Stimulated activated CD4-positive, alpha-beta T cell treated with anti-CD3 and anti-CD28 coated beads, Interleukin-12 subunit alpha, Interleukin-12 subunit beta, amount 100 ng/mL, for 4 hours (primary cell): ENCODE measurements at regions not wholly inside any gene's neighbourhood (a gene's known extent, or its start where the extent isn't known, plus 50 kb on each side); places are given as distances from the start of the nearest gene placed in this dataset.

Experiments used
- DNase-seq: peaks from one replicate; pipeline ENCODE4 v3.0.0-alpha.2; 2020

- DNase-seq = no peak
Measured at GRCh38 chr20:37596890-37597536, 69.3 kb upstream of the BLCAP start.

DNA sequence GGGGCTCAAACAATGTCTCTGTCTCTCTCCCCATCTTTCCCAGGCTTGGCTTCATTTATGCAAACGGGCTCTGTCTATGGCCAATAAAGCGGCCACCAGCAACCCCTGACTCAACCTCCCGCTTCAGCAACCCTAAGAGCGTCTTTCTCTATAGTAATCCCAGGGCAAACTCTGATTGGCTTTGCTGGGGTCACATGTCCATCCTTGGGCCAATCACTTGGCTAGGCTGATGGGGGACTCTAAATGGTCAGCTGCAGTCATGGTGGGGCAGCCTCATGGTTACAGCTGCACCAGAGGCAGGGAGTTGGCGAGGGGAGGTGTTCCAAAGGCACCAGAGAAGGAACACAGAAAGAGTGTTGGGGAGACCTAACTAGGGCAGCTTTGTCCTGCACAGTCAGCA is 68.5 kb upstream of the BLCAP start:
- no peak for DNase-seq

- DNase-seq = no peak
Measured at GRCh38 chr20:37593710-37594109, 66.0 kb upstream of the BLCAP start.

DNA sequence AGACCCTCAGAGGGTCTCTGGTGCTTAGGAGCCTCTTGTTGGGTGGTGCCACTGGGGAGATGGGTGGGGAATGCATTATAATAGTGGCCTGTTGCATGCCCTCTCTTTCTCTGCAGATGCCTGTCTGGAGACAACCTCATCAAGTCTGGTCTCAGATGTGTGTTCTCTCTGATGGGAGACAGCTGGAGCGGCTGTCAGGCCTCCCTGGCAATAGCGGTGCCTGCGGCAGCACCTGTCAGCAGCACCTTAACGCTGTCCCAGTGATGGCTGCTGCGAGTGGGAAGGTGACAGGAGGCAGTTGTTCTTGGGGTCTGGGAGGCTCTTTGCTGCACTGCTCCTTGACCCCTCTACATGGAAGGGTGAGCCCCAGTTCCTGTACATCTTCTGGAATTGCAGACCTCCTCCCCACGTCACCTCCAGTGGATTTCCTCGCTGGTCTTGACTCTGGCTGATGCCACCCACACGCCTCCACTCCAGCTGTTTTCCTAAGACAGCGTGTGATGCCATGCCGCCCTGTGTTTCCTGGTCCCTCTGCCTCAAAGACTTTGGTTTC is 63.3 kb upstream of the BLCAP start:
- no peak for DNase-seq

DNA sequence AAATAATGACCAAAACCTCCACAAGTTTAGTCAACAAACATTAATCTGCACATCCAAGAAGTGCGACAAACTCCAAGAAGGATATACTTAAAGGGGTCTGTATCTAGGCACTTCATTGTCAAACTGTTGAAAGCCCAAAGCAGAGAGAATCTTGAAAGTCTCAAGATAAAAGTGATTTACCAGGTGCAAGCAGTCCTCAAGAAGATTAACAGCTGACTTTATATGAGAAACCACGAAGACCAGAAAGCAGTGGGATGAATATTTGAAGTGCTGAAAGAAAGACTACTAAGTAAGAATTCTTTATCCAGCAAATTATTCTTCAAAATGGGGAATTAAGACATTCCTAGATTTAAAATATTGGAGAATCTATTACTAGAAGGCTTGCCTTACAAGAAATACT is 58.4 kb upstream of the BLCAP start:
- no peak for DNase-seq

- DNase-seq = no peak
Measured at GRCh38 chr20:37584238-37584807, 56.6 kb upstream of the BLCAP start.

GRCh38 chr20:37581246-37581645 is 53.6 kb upstream of the BLCAP start:
- DNase-seq = no peak

GRCh38 chr20:37580069-37580468 is 52.4 kb upstream of the BLCAP start:
- DNase-seq = no peak

- no peak for DNase-seq
Measured at GRCh38 chr20:37579106-37579505, 51.4 kb upstream of the BLCAP start.

DNA sequence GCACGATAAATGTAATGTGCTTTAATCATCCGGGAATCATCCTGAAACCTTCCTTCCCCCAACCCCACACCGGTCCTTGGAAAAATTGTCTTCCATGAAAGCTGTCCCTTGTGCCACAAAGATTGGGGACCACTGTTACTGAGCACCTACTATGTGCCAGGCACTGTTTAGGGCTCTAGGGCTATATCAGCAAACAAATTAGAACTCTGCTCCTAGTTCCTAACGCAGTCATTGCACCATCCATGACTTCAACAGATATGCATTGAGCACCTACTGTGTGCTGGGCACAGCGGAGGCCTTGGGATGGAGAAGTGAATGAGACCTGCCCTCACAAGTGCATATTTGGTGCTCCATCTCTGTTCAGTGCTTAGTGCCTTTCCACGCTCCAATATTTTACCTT is 50.3 kb upstream of the BLCAP start:
- no peak for DNase-seq
